HEK293 (cell line): ENCODE measurements at regions not wholly inside any gene's neighbourhood (a gene's known extent, or its start where the extent isn't known, plus 50 kb on each side); places are given as distances from the start of the nearest gene placed in this dataset.

Source experiments
- CTCF ChIA-PET: fragments of 350-600 bp; formaldehyde crosslinking; extraction: SDS; loops from one replicate; lab custom pipeline; 2021; ENCODE audit warnings: antibody characterized with exemption; lab: Yijun Ruan, JAX
- POLR2A ChIA-PET: fragments of 300-600 bp; formaldehyde crosslinking; extraction: SDS; loops from one replicate; lab custom pipeline; 2020; ENCODE audit warnings: antibody characterized with exemption, inconsistent platforms; lab: Yijun Ruan, JAX
- H3K27ac ChIP-seq: fragments of 200-500 bp; sonication (Bioruptor generic); 2 replicates; pipeline ENCODE4 v1.5.1; 2014; ENCODE audit warnings: low read depth, low read length, control low read depth, inconsistent platforms; ENCODE audit errors: extremely low read depth
- H3K36me3 ChIP-seq, 2 experiments: fragments of 200-500 bp in 1 of 2; sonication (Bioruptor generic) in 1 of 2; 1 replicate in 1 of 2; 2 replicates in 1 of 2; pipeline ENCODE4 v1.5.1; 2014 to 2017; ENCODE audit warnings: inconsistent platforms in 2 of 2, low read length in 2 of 2; ENCODE audit not compliant: control insufficient read depth in 2 of 2, insufficient read depth in 1 of 2
- H3K4me1 ChIP-seq: fragments of 200-500 bp; sonication (Bioruptor generic); 2 replicates; pipeline ENCODE4 v1.5.1; 2014; ENCODE audit warnings: mild to moderate bottlenecking, low read length, inconsistent platforms; ENCODE audit not compliant: control insufficient read depth, insufficient read depth
- H3K4me3 ChIP-seq: 2 replicates; pipeline ENCODE4 v1.5.1; 2011; ENCODE audit warnings: low read depth, mild to moderate bottlenecking, control low read depth, low read length, moderate library complexity
- H3K9me3 ChIP-seq: fragments of 200-500 bp; sonication (Bioruptor generic); 2 replicates; pipeline ENCODE4 v1.5.1; 2014; ENCODE audit warnings: low read depth, low read length, inconsistent platforms; ENCODE audit not compliant: control insufficient read depth, insufficient read depth
- EGR2 ChIP-seq: fragments of 450-650 bp; formaldehyde crosslinking; IDR thresholded peaks from 2 replicates; pipeline ENCODE4 v1.5.1; 2016; ENCODE audit warnings: low read depth, missing biosample characterization, missing genetic modification characterization
- GFI1B ChIP-seq: fragments of 450-650 bp; formaldehyde crosslinking; IDR thresholded peaks from 2 replicates; pipeline ENCODE4 v1.5.1; 2016; ENCODE audit warnings: missing biosample characterization, missing genetic modification characterization
- GLI2 ChIP-seq: fragments of 450-650 bp; formaldehyde crosslinking; IDR thresholded peaks from 2 replicates; pipeline ENCODE4; 2017; ENCODE audit warnings: missing biosample characterization, missing genetic modification characterization, low read depth, borderline replicate concordance
- GLI4 ChIP-seq: fragments of 450-650 bp; formaldehyde crosslinking; IDR thresholded peaks from 2 replicates; pipeline ENCODE4 v1.5.1; 2016; ENCODE audit warnings: missing biosample characterization, missing genetic modification characterization
- GLIS1 ChIP-seq: fragments of 450-650 bp; formaldehyde crosslinking; IDR thresholded peaks from 2 replicates; pipeline ENCODE4 v1.5.1; 2016; ENCODE audit warnings: missing biosample characterization, missing genetic modification characterization
- GLIS2 ChIP-seq: fragments of 450-650 bp; formaldehyde crosslinking; IDR thresholded peaks from 2 replicates; pipeline ENCODE4 v1.5.1; 2016; ENCODE audit warnings: missing biosample characterization, missing genetic modification characterization
- KLF8 ChIP-seq: fragments of 450-650 bp; formaldehyde crosslinking; IDR thresholded peaks from 2 replicates; pipeline ENCODE4 v1.5.1; 2016; ENCODE audit warnings: missing biosample characterization, missing genetic modification characterization
- SETDB1 ChIP-seq: IDR thresholded peaks from one replicate; pipeline ENCODE4 v1.6.1; 2017; ENCODE audit warnings: mild to moderate bottlenecking, low read length, moderate library complexity, mixed read lengths; ENCODE audit not compliant: insufficient read length
- TRIM28 ChIP-seq: IDR thresholded peaks from 2 replicates; pipeline ENCODE4 v1.6.1; 2011; ENCODE audit warnings: low read length, control low read depth, borderline replicate concordance
- TSHZ1 ChIP-seq: fragments of 450-650 bp; formaldehyde crosslinking; IDR thresholded peaks from 2 replicates; pipeline ENCODE4 v1.5.1; 2016; ENCODE audit warnings: missing biosample characterization, missing genetic modification characterization, borderline replicate concordance
- ZBTB26 ChIP-seq: fragments of 450-650 bp; formaldehyde crosslinking; optimal IDR thresholded peaks from 2 replicates; pipeline ENCODE3; 2016; ENCODE audit warnings: missing biosample characterization, mild to moderate bottlenecking, missing genetic modification characterization
- ZFHX2 ChIP-seq: fragments of 450-650 bp; formaldehyde crosslinking; conservative IDR thresholded peaks from 2 replicates; pipeline ENCODE4 v1.5.1; 2016; ENCODE audit warnings: missing biosample characterization, missing genetic modification characterization
- ZFP69B ChIP-seq: fragments of 450-650 bp; formaldehyde crosslinking; IDR thresholded peaks from 2 replicates; pipeline ENCODE4 v1.5.1; 2016; ENCODE audit warnings: missing biosample characterization, missing genetic modification characterization
- ZNF112 ChIP-seq: fragments of 450-650 bp; formaldehyde crosslinking; IDR thresholded peaks from 2 replicates; pipeline ENCODE4 v1.5.0; 2017; ENCODE audit warnings: missing biosample characterization, missing genetic modification characterization
- ZNF16 ChIP-seq: fragments of 450-650 bp; formaldehyde crosslinking; IDR thresholded peaks from 2 replicates; pipeline ENCODE4 v1.5.1; 2016; ENCODE audit warnings: low read depth, missing biosample characterization, missing genetic modification characterization
- ZNF266 ChIP-seq: fragments of 450-650 bp; formaldehyde crosslinking; IDR thresholded peaks from 2 replicates; pipeline ENCODE4 v1.5.1; 2016; ENCODE audit warnings: missing biosample characterization, missing genetic modification characterization, low read depth
- ZNF274 ChIP-seq, 2 experiments: fragments of 200-500 bp in 1 of 2; fragments of 450-650 bp in 1 of 2; sonication (Bioruptor generic) in 1 of 2; formaldehyde crosslinking in 1 of 2; IDR thresholded peaks; 2 replicates each; pipeline versions ENCODE4 v1.5.1 to v1.6.1; 2014 to 2016; ENCODE audit warnings: borderline replicate concordance in 1 of 2, inconsistent platforms in 1 of 2, low read length in 1 of 2, missing biosample characterization in 1 of 2, missing genetic modification characterization in 1 of 2
- ZNF292 ChIP-seq: fragments of 450-650 bp; formaldehyde crosslinking; IDR thresholded peaks from 2 replicates; pipeline ENCODE4 v1.5.1; 2016; ENCODE audit warnings: low read depth, missing biosample characterization, missing genetic modification characterization, borderline replicate concordance
- ZNF311 ChIP-seq: fragments of 450-650 bp; formaldehyde crosslinking; IDR thresholded peaks from 2 replicates; pipeline ENCODE4 v1.5.1; 2017; ENCODE audit warnings: missing biosample characterization, missing genetic modification characterization, borderline replicate concordance
- ZNF510 ChIP-seq: fragments of 450-650 bp; formaldehyde crosslinking; IDR thresholded peaks from 2 replicates; pipeline ENCODE4 v1.5.1; 2018; ENCODE audit warnings: mild to moderate bottlenecking, missing genetic modification characterization, missing biosample characterization; ENCODE audit not compliant: insufficient replicate concordance
- ZNF558 ChIP-seq: fragments of 450-650 bp; formaldehyde crosslinking; IDR thresholded peaks from 2 replicates; pipeline ENCODE4 v1.5.1; 2016; ENCODE audit warnings: missing biosample characterization, missing genetic modification characterization
- ZNF624 ChIP-seq: fragments of 450-650 bp; formaldehyde crosslinking; IDR thresholded peaks from 2 replicates; pipeline ENCODE4 v1.5.1; 2017; ENCODE audit warnings: missing biosample characterization, missing genetic modification characterization
- ZNF645 ChIP-seq: fragments of 450-650 bp; formaldehyde crosslinking; IDR thresholded peaks from 2 replicates; pipeline ENCODE4; 2016; ENCODE audit warnings: missing biosample characterization, missing genetic modification characterization
- ZNF654 ChIP-seq: fragments of 450-650 bp; formaldehyde crosslinking; IDR thresholded peaks from 2 replicates; pipeline ENCODE4 v1.5.1; 2016; ENCODE audit warnings: low read depth, missing biosample characterization, missing genetic modification characterization
- ZNF660 ChIP-seq: fragments of 450-650 bp; IDR thresholded peaks from 2 replicates; pipeline ENCODE4 v1.5.1; 2018; ENCODE audit warnings: missing biosample characterization, mild to moderate bottlenecking, missing genetic modification characterization
- ZNF692 ChIP-seq: fragments of 450-650 bp; formaldehyde crosslinking; IDR thresholded peaks from 2 replicates; pipeline ENCODE4 v1.5.1; 2016; ENCODE audit warnings: missing biosample characterization, missing genetic modification characterization
- ZNF701 ChIP-seq: fragments of 450-650 bp; formaldehyde crosslinking; IDR thresholded peaks from 2 replicates; pipeline ENCODE4 v1.5.1; 2016; ENCODE audit warnings: missing biosample characterization, missing genetic modification characterization
- ZNF704 ChIP-seq: fragments of 450-650 bp; formaldehyde crosslinking; IDR thresholded peaks from 2 replicates; pipeline ENCODE4 v1.5.1; 2016; ENCODE audit warnings: missing biosample characterization, missing genetic modification characterization

GRCh38 chr7:136551618-136552017, 316.8 kb upstream of the CHRM2 start:
- H3K27ac ChIP-seq = no peak overlapping the region
- H3K36me3 ChIP-seq = no peaks in the 10 kb centered on the region
- TF ChIP-seq ZNF510 (tag by site-specific recombination) (no peak), GLIS1 (tag by site-specific recombination) (no peak), ZNF624 (no peak), ZNF292 (tag by site-specific recombination) (no peak), TRIM28 (no peak), SETDB1 (no peak), GLIS2 (tag by site-specific recombination) (no peak), ZFHX2 (tag by site-specific recombination) (no peak), ZNF654 (tag by site-specific recombination) (no peak), ZFP69B (no peak), TSHZ1 (tag by site-specific recombination) (no peak), KLF8 (tag by site-specific recombination) (no peak), ZNF660 (tag by site-specific recombination) (no peak), ZNF704 (tag by site-specific recombination) (no peak), GLI2 (no peak), ZNF645 (tag by site-specific recombination) (no peak), ZBTB26 (tag by site-specific recombination) (no peak), ZNF274 (IDR thresholded peaks at IDR 0.05; ENCODE audit: low read length) (no peak), ZNF274 (tag by site-specific recombination; IDR thresholded peaks at IDR 0.05; ENCODE audit: borderline replicate concordance) (no peak)
- H3K4me3 ChIP-seq = no peak overlapping the region
- H3K4me1 ChIP-seq = no peaks in the 10 kb centered on the region
- no peaks in the 10 kb centered on the region for H3K9me3 ChIP-seq
- ChIA-PET CTCF (interaction anchor here (0.5 kb wide), 1 partner anchor 939 kb away, joined by 4 read pairs; no protein-coding TSS in a partner anchor), POLR2A (no interaction called here)

GRCh38 chr7:136549756-136550155, 318.7 kb upstream of the CHRM2 start:
- Histone ChIP-seq H3K9me3 (no peaks in the 10 kb centered on the region), H3K36me3 (no peaks in the 10 kb centered on the region), H3K27ac (no peak overlapping the region), H3K4me3 (no peak overlapping the region), H3K4me1 (no peaks in the 10 kb centered on the region)
- POLR2A ChIA-PET = no interaction called here
- CTCF ChIA-PET = no interaction called here
- TF ChIP-seq ZNF266 (tag by site-specific recombination) (no peak), EGR2 (tag by site-specific recombination) (no peak), GLI4 (tag by site-specific recombination) (no peak), GFI1B (tag by site-specific recombination) (no peak), ZNF112 (no peak), ZNF558 (tag by site-specific recombination) (no peak), ZNF311 (no peak), ZNF692 (tag by site-specific recombination) (no peak), ZNF292 (tag by site-specific recombination) (no peak), ZNF701 (tag by site-specific recombination) (no peak), ZNF16 (tag by site-specific recombination) (no peak)
